GM12878 (cell line): ENCODE measurements at regions not wholly inside any gene's neighbourhood (a gene's known extent, or its start where the extent isn't known, plus 50 kb on each side); places are given as distances from the start of the nearest gene placed in this dataset.

Experiments
- ATAC-seq: fragments of 200-7000 bp; cut with Tn5 transposase; 3 replicates; pipeline ENCODE4 v1.9.1; 2020; ENCODE audit warnings: mild to moderate bottlenecking, moderate library complexity
- BruUV-seq: library from RNA; stranded (reverse); fragments of 400-500 nt; replicated peaks from 2 replicates; lab custom pipeline; 2021; lab: Mats Ljungman, UMichigan
- CTCF ChIA-PET: fragments of 300-600 bp; sonication (Branson Sonifier 250); formaldehyde crosslinking; extraction: SDS; loops from one replicate; lab custom pipeline; 2021; ENCODE audit warnings: inconsistent platforms; lab: Yijun Ruan, JAX
- POLR2A ChIA-PET: fragments of 350-600 bp; formaldehyde crosslinking; extraction: SDS; loops from one replicate; lab custom pipeline; 2021; ENCODE audit warnings: inconsistent platforms; lab: Charles Lee
- RAD21 ChIA-PET: fragments of 300-600 bp; sonication (Branson Sonifier 250); formaldehyde crosslinking; loops from one replicate; lab custom pipeline; 2023; ENCODE audit warnings: antibody characterized with exemption; ENCODE audit not compliant: unreplicated experiment; lab: Charles Lee
- SMC1A ChIA-PET: fragments of 300-600 bp; sonication (Branson Sonifier 250); formaldehyde crosslinking; loops from one replicate; lab custom pipeline; 2023; ENCODE audit not compliant: unreplicated experiment, uncharacterized antibody; lab: Charles Lee
- DNase-seq: peaks from one replicate; pipeline ENCODE4 v3.0.0-alpha.2; 2011; ENCODE audit warnings: low read depth, low spot score
- FAIRE-seq: peaks from 3 replicates; lab custom pipeline; 2011; peaks lifted over from hg19 to GRCh38; lab: Jason Lieb, UNC
- H2AFZ ChIP-seq: 2 replicates; pipeline ENCODE4 v1.6.0; 2011; ENCODE audit warnings: low read depth, low read length, control low read depth; ENCODE audit not compliant: control insufficient read depth
- H3K27ac ChIP-seq: 2 replicates; pipeline ENCODE4 v1.5.1; 2011; ENCODE audit warnings: control low read depth; ENCODE audit not compliant: control insufficient read depth, insufficient read depth
- H3K27me3 ChIP-seq, 2 experiments: replicated peaks in 1 of 2; 2 replicates each; pipeline versions ENCODE4 v1.6.0 to v1.6.1; 2011; ENCODE audit warnings: low read length in 1 of 2; ENCODE audit not compliant: control insufficient read depth in 2 of 2, insufficient read depth in 2 of 2
- H3K36me3 ChIP-seq, 2 experiments: 2 replicates each; pipeline ENCODE4 v1.5.1; 2011; ENCODE audit warnings: low read length in 1 of 2; ENCODE audit not compliant: control insufficient read depth in 2 of 2, insufficient read depth in 2 of 2
- H3K4me1 ChIP-seq: 2 replicates; pipeline ENCODE4 v1.6.1; 2011; ENCODE audit warnings: mild to moderate bottlenecking, low read length, moderate library complexity, mixed read lengths; ENCODE audit not compliant: control insufficient read depth, insufficient read depth
- H3K4me2 ChIP-seq: 2 replicates; pipeline ENCODE4 v1.6.0; 2011; ENCODE audit warnings: control low read depth; ENCODE audit not compliant: control insufficient read depth, insufficient read depth
- H3K4me3 ChIP-seq: fragments of 200-600 bp; sonication (generic); 2 replicates; pipeline ENCODE4 v1.5.1; 2016
- H3K79me2 ChIP-seq: 2 replicates; pipeline ENCODE4 v1.6.0; 2011; ENCODE audit warnings: low read length; ENCODE audit not compliant: control insufficient read depth, insufficient read depth
- H3K9ac ChIP-seq: 2 replicates; pipeline ENCODE4 v1.8.0; 2011; ENCODE audit warnings: low read length, control low read depth, mixed read lengths; ENCODE audit not compliant: control insufficient read depth, insufficient read depth
- H3K9me3 ChIP-seq: replicated peaks from 3 replicates; pipeline ENCODE4 v1.5.1; 2011; ENCODE audit warnings: mild to moderate bottlenecking, low read length; ENCODE audit not compliant: control insufficient read depth, insufficient read depth
- H4K20me1 ChIP-seq: 2 replicates; pipeline ENCODE4 v1.6.0; 2011; ENCODE audit not compliant: control insufficient read depth, insufficient read depth
- E2F8 ChIP-seq: fragments of 450-650 bp; IDR thresholded peaks from 2 replicates; pipeline ENCODE4 v1.6.1; 2018; ENCODE audit warnings: mild to moderate bottlenecking, low read depth, moderate library complexity; ENCODE audit not compliant: partially characterized antibody
- ESRRA ChIP-seq: IDR thresholded peaks from 2 replicates; pipeline ENCODE4 v1.6.1; 2012; ENCODE audit warnings: mild to moderate bottlenecking, low read length, improper control_type of control experiment
- FOS ChIP-seq: IDR thresholded peaks from 3 replicates; pipeline ENCODE4 v1.6.1; 2011; ENCODE audit warnings: borderline replicate concordance; ENCODE audit not compliant: insufficient read length; ENCODE audit errors: extremely low read depth
- HDAC2 ChIP-seq: fragments of 200-600 bp; sonication (generic); IDR thresholded peaks from 2 replicates; pipeline ENCODE4 v1.6.1; 2017
- JUNB ChIP-seq: IDR thresholded peaks from 2 replicates; pipeline ENCODE4 v1.6.1; 2016; ENCODE audit warnings: antibody characterized with exemption, mild to moderate bottlenecking
- LARP7 ChIP-seq: fragments of 450-650 bp; IDR thresholded peaks from 2 replicates; pipeline ENCODE4 v1.6.1; 2017; ENCODE audit warnings: mild to moderate bottlenecking
- NR2F1 ChIP-seq: fragments of 450-650 bp; conservative IDR thresholded peaks from 2 replicates; pipeline ENCODE4 v1.6.1; 2017; ENCODE audit warnings: mild to moderate bottlenecking
- PAX8 ChIP-seq: fragments of 450-650 bp; IDR thresholded peaks from 2 replicates; pipeline ENCODE4 v1.6.1; 2017; ENCODE audit warnings: mild to moderate bottlenecking, moderate library complexity
- PRDM15 ChIP-seq: fragments of 450-650 bp; formaldehyde crosslinking; IDR thresholded peaks from 2 replicates; pipeline ENCODE4 v1.4.0; 2020; ENCODE audit warnings: mild to moderate bottlenecking, moderate library complexity
- RAD51 ChIP-seq: fragments of 450-650 bp; IDR thresholded peaks from 2 replicates; pipeline ENCODE4 v1.6.1; 2016; ENCODE audit warnings: moderate library complexity, mild to moderate bottlenecking, inconsistent platforms
- RELA ChIP-seq: fragments of 450-650 bp; IDR thresholded peaks from 2 replicates; pipeline ENCODE4 v1.8.0; 2014; ENCODE audit warnings: borderline replicate concordance; ENCODE audit not compliant: partially characterized antibody
- SMAD5 ChIP-seq: IDR thresholded peaks from 2 replicates; pipeline ENCODE4 v1.6.1; 2016; ENCODE audit warnings: antibody characterized with exemption, low read depth
- TAF1 ChIP-seq: IDR thresholded peaks from 2 replicates; pipeline ENCODE4 v1.6.1; 2011; ENCODE audit warnings: mild to moderate bottlenecking, low read depth, low read length, borderline replicate concordance
- ZNF592 ChIP-seq: fragments of 450-650 bp; IDR thresholded peaks from 2 replicates; pipeline ENCODE4 v1.6.1; 2017; ENCODE audit warnings: mild to moderate bottlenecking, moderate library complexity
- ZSCAN29 ChIP-seq: fragments of 450-650 bp; IDR thresholded peaks from 2 replicates; pipeline ENCODE4 v1.6.1; 2017; ENCODE audit warnings: mild to moderate bottlenecking, moderate library complexity
- WGBS: methylation state at CpG from one replicate; pipeline ENCODE4 v1.1.6; 2016; ENCODE audit warnings: low lambda C conversion rate; ENCODE audit not compliant: insufficient replicate concordance, insufficient coverage; ENCODE audit errors: missing lambda C conversion rate; 5-methylcytosine and 5-hydroxymethylcytosine counted together
- in situ Hi-C: fragments of 300-500 bp; cut with MboI; formaldehyde crosslinking; loops from 9 replicates; pipeline ENCODE4 v1.14.3; 2018; ENCODE audit warnings: mixed read lengths
- intact Hi-C: fragments of 100-400 bp; cut with micrococcal nuclease; formaldehyde crosslinking; loops from one replicate; pipeline ENCODE4 v1.14.2; 2022; ENCODE audit not compliant: unreplicated experiment

GRCh38 chr2:6739547-6739946 is 126.2 kb downstream of the CMPK2 start:
- ChIA-PET CTCF (no interaction called here), SMC1A (no interaction called here), POLR2A (no interaction called here), RAD21 (no interaction called here)
- ATAC-seq, result no peak
- Histone ChIP-seq H3K36me3 (no peaks in the 10 kb centered on the region), H4K20me1 (no peaks in the 10 kb centered on the region), H2AFZ (no peak overlapping the region), H3K9me3 (no peaks in the 10 kb centered on the region), H3K4me1 (no peaks in the 10 kb centered on the region), H3K9ac (no peak overlapping the region), H3K79me2 (no peaks in the 10 kb centered on the region), H3K4me3 (no peak overlapping the region), H3K27me3 (0 out of 4 replicates have a peak, but pooled peaks cover 0 to 3% of the 10 kb centered on the region in 2 experiments), H3K4me2 (no peak overlapping the region), H3K27ac (no peak overlapping the region)
- DNase-seq, result no peak
- intact Hi-C loops (no loop called here), in situ Hi-C loops (no loop called here)
- TF ChIP-seq JUNB, result no peak
- no peak for TF ChIP-seq HDAC2
- TF ChIP-seq SMAD5, result no peak
- TF ChIP-seq NR2F1, result no peak
- TF ChIP-seq TAF1, result no peak
- no peak for TF ChIP-seq LARP7
- no peak for TF ChIP-seq RAD51
- TF ChIP-seq FOS, result no peak
- no peak for TF ChIP-seq ZSCAN29
- TF ChIP-seq RELA, result no peak
- no peak for TF ChIP-seq PRDM15 (CRISPR knock-in tag)
- TF ChIP-seq ZNF592, result no peak
- no peak for TF ChIP-seq ESRRA
- no peak for TF ChIP-seq E2F8
- no peak for TF ChIP-seq PAX8
- no TSS peak for BruUV-seq
- 52% methylated on average over 7 of the region's 7 CpGs for WGBS
- FAIRE-seq, result no peak
